ENCODE measurements at regions not wholly inside any gene's neighbourhood (a gene's known extent, or its start where the extent isn't known, plus 50 kb on each side); places are given as distances from the start of the nearest gene placed in this dataset.

DNA sequence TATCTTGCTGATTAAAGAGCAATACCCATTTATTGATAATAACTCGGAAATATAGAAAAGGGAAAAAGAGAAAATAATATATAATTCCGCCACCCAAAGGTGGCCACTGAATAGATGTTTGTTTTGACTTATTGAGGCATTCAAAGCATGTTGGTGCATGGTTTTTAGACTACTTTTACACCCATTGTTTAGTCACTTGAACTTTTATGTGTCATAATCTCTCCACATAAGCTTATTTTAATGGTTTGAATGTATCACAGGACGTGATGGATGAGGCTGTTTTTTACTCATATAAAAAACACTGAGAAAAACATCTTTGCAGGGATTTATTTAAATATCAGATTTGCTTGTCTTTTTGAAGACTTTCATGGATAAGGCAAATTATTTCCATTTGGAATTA is 120.4 kb downstream of the ACKR3 start:
- Histone ChIP-seq H3K4ac (replicated peaks; ENCODE audit: insufficient read length, low read depth, low read length) (no peak overlapping the region), H4K8ac (ENCODE audit: extremely low read depth, insufficient read depth, low read length) (no peak overlapping the region), H2BK20ac (ENCODE audit: low read length) (no peak overlapping the region), H3K23ac (ENCODE audit: insufficient read length) (no peak overlapping the region), H4K91ac (replicated peaks; ENCODE audit: insufficient read length, low read length) (no peak overlapping the region), H3K4me1 (replicated peaks in 1 of 4; ENCODE audit: control insufficient read depth in 3 of 4, insufficient read depth in 4 of 4, low read length in 3 of 4) (peaks cover 0 to 11% (median 2%) of the 10 kb centered on the region in 4 experiments; a peak in 3 of 7 replicates), H2BK5ac (ENCODE audit: low read depth, low read length) (no peak overlapping the region), H4K20me1 (replicated peaks in 1 of 2; ENCODE audit: control insufficient read depth in 1 of 2, insufficient read depth in 2 of 2, low read length in 2 of 2) (no peaks in the 10 kb centered on the region), H2AK5ac (ENCODE audit: low read depth, low read length) (no peak overlapping the region), H2BK15ac (ENCODE audit: low read length) (no peak overlapping the region), H2AFZ (ENCODE audit: low read length) (no peak overlapping the region), H2BK12ac (ENCODE audit: low read depth, low read length) (no peak overlapping the region), H3K18ac (ENCODE audit: extremely low read depth, low read length) (no peak overlapping the region), H3K4me2 (ENCODE audit: insufficient read depth in 1 of 2, low read depth in 2 of 2, low read length in 2 of 2) (no peak overlapping the region), H3K27me3 (replicated peaks in 1 of 4; ENCODE audit: control insufficient read depth in 3 of 4, extremely low read depth in 1 of 4, insufficient read depth in 3 of 4, low read length in 3 of 4) (no peaks in the 10 kb centered on the region), H3K27ac (ENCODE audit: low read depth, low read length) (no peak overlapping the region), H2BK120ac (replicated peaks; ENCODE audit: low read depth, low read length) (no peak overlapping the region), H3K9ac (replicated peaks in 1 of 4; ENCODE audit: extremely low read depth in 1 of 4, low read depth in 3 of 4, low read length in 3 of 4) (no peak overlapping the region), H3K23me2 (ENCODE audit: low read depth, low read length) (no peaks in the 10 kb centered on the region), H3K36me3 (ENCODE audit: control insufficient read depth in 2 of 4, insufficient read depth in 4 of 4, low read length in 3 of 4) (no peaks in the 10 kb centered on the region), H3K14ac (ENCODE audit: insufficient read length) (no peak overlapping the region), H4K5ac (ENCODE audit: insufficient read length, low read depth, low read length) (no peak overlapping the region), H3K56ac (replicated peaks; ENCODE audit: insufficient read length, low read depth, low read length) (no peak overlapping the region), H3K79me2 (ENCODE audit: control insufficient read depth in 1 of 2, insufficient read depth in 2 of 2, low read length in 2 of 2) (no peaks in the 10 kb centered on the region), H3K9me3 (ENCODE audit: insufficient read depth in 2 of 2, low read depth in 1 of 2, low read length in 1 of 2) (no peaks in the 10 kb centered on the region), H3K79me1 (ENCODE audit: low read depth, low read length) (no peaks in the 10 kb centered on the region), H3K4me3 (ENCODE audit: extremely low read depth in 1 of 4, insufficient read depth in 2 of 4, low read depth in 3 of 4, low read length in 4 of 4) (no peak overlapping the region)
- ChIA-PET CTCF (ENCODE audit: partially characterized antibody) (no interaction called here), POLR2A (ENCODE audit: partially characterized antibody) (no interaction called here)
- WGBS, 2 experiments (ENCODE audit: extremely low coverage in 1 of 2, insufficient coverage in 1 of 2, insufficient read length in 1 of 2, insufficient replicate concordance in 2 of 2, low coverage in 1 of 2, low lambda C conversion rate in 2 of 2, missing lambda C conversion rate in 1 of 2): 88% methylated on average over 3 of the region's 3 CpGs; no CpG with 5 or more reads in 1 of the 2 experiments
- no peak for DNase-seq (ENCODE audit: low read depth in 1 of 2, low spot score in 2 of 2)
- FAIRE-seq: no peak
- TF ChIP-seq TCF12 (IDR thresholded peaks at IDR 0.05; ENCODE audit: low read depth, low read length): no peak
- no peak for TF ChIP-seq CHD2 (IDR thresholded peaks at IDR 0.05; ENCODE audit: low read length)
- no peak for TF ChIP-seq EP300 (IDR thresholded peaks at IDR 0.05; ENCODE audit: borderline replicate concordance in 1 of 2, low read depth in 2 of 2, low read length in 2 of 2)
- no peak for TF ChIP-seq RAD21 (IDR thresholded peaks at IDR 0.05 in 1 of 2, conservative IDR thresholded peaks at IDR 0.05 in 1 of 2; ENCODE audit: low read depth in 2 of 2, low read length in 2 of 2)
- TF ChIP-seq SIX5 (IDR thresholded peaks at IDR 0.05; ENCODE audit: low read depth, low read length): no peak
- no peak for TF ChIP-seq CREB1 (IDR thresholded peaks at IDR 0.05)
- TF ChIP-seq KDM5A (IDR thresholded peaks at IDR 0.05; ENCODE audit: low read length): no peak
- no peak for TF ChIP-seq TEAD4 (IDR thresholded peaks at IDR 0.05; ENCODE audit: low read depth, low read length)
- no peak for TF ChIP-seq CHD1 (IDR thresholded peaks at IDR 0.05; ENCODE audit: low read depth, low read length)
- TF ChIP-seq, protein P1, sequence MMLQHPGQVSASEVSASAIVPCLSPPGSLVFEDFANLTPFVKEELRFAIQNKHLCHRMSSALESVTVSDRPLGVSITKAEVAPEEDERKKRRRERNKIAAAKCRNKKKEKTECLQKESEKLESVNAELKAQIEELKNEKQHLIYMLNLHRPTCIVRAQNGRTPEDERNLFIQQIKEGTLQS (IDR thresholded peaks at IDR 0.05; ENCODE audit: insufficient read depth, low read depth, low read length): no peak
- no peak for TF ChIP-seq BCL11A (IDR thresholded peaks at IDR 0.05; ENCODE audit: low read depth in 2 of 2, low read length in 2 of 2)

Data from H1 (cell line).